K562 (cell line): ENCODE measurements at regions not wholly inside any gene's neighbourhood (a gene's known extent, or its start where the extent isn't known, plus 50 kb on each side); places are given as distances from the start of the nearest gene placed in this dataset.

Experiments used
- CREB5 ChIP-seq: fragments of 250-450 bp; sonication (Bioruptor Pico); IDR thresholded peaks from 2 replicates; pipeline ENCODE4 v1.5.0; 2020; ENCODE audit warnings: mild to moderate bottlenecking
- CTCF ChIP-seq, 3 experiments: IDR thresholded peaks in 2 of 3; conservative IDR thresholded peaks in 1 of 3; 2 replicates each; pipeline ENCODE4 v1.5.1; 2011 to 2012; ENCODE audit warnings: low read length in 3 of 3, mild to moderate bottlenecking in 3 of 3, control low read depth in 2 of 3, improper control_type of control experiment in 1 of 3, inconsistent platforms in 1 of 3, low read depth in 1 of 3, mixed read lengths in 1 of 3, moderate library complexity in 1 of 3; ENCODE audit not compliant: insufficient read depth in 2 of 3
- JUNB ChIP-seq: fragments of 450-650 bp; formaldehyde crosslinking; conservative IDR thresholded peaks from 2 replicates; pipeline ENCODE4 v1.4.0; 2020; ENCODE audit warnings: mild to moderate bottlenecking
- PPARD ChIP-seq: fragments of 250-450 bp; sonication (Bioruptor Pico); IDR thresholded peaks from 2 replicates; pipeline ENCODE4 v1.8.0; 2022; ENCODE audit warnings: inconsistent platforms, mild to moderate bottlenecking, moderate library complexity
- PREB ChIP-seq: sonication (generic); formaldehyde crosslinking; IDR thresholded peaks from 2 replicates; pipeline ENCODE4 v1.8.1; 2023; ENCODE audit warnings: mild to moderate bottlenecking, missing genetic modification reagents
- SETDB1 ChIP-seq: IDR thresholded peaks from one replicate; pipeline ENCODE4 v1.6.1; 2012; ENCODE audit warnings: low read length, control low read depth, inconsistent platforms

GRCh38 chr5:119300311-119300670 lies 55.5 kb upstream of the TNFAIP8 start:
- TF ChIP-seq PREB (no peak), CTCF (IDR thresholded peaks at IDR 0.05 in 2 of 3, conservative IDR thresholded peaks at IDR 0.05 in 1 of 3; ENCODE audit: insufficient read depth in 2 of 3, low read depth in 1 of 3, low read length in 3 of 3) (no peak), CREB5 (no peak), JUNB (CRISPR knock-in tag) (no peak), PPARD (CRISPR knock-in tag) (no peak), SETDB1 (no peak)
